ENCODE measurements at regions not wholly inside any gene's neighbourhood (a gene's known extent, or its start where the extent isn't known, plus 50 kb on each side); places are given as distances from the start of the nearest gene placed in this dataset.
A peak's percentile ranks its signal among the peaks of the same experiment; 100 is the strongest.

- no peak for DNase-seq
These were observed 229.2 kb upstream of the MAP3K1 start for GRCh38 chr5:56585999-56586691.

DNA sequence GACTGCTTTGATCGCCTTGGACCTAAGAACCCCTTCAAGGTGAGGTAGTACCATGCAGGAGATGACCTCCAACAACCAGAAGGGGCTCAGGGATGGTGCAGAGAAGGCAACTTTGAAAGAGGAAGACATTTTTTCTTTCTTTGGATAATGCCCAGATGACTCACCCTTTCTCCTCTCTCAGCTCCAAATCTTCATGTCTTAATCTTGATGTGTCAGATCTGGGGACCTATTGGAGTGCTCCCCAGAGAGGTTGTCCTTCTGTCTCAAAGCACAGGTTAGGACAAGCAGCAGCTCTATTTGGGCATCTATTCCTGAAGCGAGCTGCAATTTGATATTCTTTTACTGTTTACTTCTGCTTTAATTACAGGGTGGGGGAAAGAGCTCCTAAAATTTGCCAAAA lies 229.9 kb upstream of the MAP3K1 start:
- no peak for DNase-seq

GRCh38 chr5:56581426-56581825 lies 233.9 kb upstream of the MAP3K1 start:
- DNase-seq, result no peak

- no peak for DNase-seq
These were observed 234.5 kb upstream of the MAP3K1 start for GRCh38 chr5:56580864-56581263.

DNA sequence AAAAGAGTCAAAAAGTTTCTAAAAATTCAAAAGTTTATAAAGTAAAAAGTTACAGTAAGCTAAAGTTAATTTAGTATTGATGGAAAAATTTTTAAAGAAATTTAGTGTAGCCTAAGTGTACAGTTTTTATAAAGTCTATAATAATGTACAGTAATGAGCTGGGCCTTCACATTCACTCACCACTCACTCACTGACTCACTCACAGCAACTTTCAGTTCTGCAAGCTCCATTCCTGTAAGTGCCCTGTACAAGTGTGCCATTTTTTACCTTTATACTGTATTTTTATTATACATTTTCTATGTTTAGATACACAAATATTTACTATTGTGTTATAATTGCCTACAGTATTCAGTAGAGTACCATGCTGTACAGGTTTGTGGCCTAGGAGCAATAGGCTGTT lies 239.5 kb upstream of the MAP3K1 start:
- DNase-seq, result no peak

DNA sequence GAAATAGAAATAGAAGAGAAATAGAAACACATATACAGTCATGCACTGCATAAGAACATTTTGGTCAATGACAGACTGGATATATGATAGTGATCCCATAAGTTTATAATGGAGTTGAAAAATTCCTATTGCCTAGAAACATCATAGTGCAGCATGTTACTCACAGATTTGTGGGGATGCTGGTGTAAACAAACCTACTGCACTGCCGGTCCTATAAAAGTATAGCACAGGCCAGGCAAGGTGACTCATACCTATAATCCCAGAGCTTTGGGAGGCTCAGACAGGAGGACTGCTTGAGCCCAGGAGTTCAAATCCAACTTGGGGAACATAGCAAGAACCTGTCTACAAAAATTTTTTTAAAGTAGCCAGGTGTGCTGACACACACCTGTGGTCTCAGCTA lies 240.6 kb upstream of the MAP3K1 start:
- DNase-seq, result no peak

DNA sequence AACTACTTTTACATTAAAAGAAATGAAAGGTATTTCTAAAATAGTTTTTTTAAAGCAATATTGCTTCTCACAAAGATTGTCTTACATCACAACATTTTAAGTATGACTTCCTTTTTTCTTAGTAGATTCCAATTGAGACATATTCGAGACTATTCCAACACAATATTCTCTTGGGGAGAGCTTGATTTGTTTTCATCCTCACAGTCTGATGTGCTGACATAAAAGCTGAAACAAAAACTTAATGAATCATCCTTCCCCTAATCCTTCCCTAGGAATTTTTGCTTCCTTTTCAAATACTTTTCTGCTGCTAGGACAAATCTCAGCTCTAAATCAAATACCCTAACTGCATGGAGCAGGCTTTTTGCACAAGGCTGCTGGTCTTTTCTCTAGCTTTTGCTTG lies 245.8 kb upstream of the MAP3K1 start:
- no peak for DNase-seq

GRCh38 chr5:56569076-56569475 lies 246.3 kb upstream of the MAP3K1 start:
- DNase-seq, result no peak

DNA sequence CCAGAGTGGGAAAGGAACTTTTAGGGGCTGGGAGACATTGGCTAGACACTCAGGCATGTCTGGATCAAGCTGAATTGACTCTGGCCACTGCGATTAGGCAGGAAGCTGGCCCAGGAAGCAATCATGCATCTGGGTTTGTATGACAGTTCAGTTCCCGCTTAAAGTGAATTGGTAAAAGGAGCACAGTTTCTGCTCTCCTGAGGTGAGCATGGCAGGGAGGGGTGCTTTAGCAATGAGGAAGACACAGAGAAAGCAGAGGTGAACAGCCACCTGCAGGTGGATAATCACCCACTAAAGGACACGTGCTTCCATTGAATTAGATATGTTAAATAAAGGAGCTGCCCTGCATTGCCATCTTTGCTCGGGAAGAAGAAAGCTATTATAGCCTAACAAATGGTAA lies 248.1 kb upstream of the MAP3K1 start:
- no peak for DNase-seq

DNA sequence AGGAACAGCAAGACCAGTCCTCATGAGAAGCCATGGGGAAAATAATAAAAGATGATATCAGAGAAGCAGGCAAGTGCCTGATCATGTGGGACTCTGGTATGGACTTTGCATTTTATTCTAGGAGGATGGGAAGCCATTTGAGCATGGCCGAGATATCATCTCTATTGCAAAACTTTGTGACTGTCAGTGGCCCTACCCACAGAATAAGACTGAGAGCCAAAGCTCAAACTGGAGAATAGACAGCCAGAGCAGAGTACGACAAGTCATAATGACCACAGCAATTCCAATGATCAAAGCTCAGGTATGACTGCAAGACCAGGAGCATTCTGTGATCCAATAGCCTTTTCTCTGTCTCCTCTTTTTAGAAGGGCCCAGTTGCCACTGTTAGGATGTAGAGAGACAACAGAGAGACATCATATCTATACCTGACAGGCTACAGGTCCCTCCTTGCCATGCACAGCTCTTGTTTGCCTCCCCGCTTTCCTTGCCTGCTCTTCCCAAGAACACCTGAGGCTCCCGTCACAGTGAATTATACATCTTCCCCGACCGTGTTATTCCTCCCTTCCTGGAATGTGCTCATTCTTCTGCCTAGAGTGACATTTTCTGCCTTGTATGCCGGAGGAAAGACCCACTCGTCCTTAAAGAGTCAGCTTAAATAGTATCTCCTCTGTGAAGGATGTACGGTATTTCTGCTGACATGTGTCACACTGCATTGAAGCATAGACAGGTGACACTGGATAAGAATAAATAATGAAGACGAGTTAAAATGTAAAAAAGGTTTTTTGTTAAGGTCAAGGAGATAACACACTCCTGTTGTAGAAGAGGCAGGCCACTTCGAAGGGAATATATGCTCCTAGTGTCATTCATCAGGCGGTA lies 248.7 kb upstream of the MAP3K1 start:
- DNase-seq, result no peak

DNA sequence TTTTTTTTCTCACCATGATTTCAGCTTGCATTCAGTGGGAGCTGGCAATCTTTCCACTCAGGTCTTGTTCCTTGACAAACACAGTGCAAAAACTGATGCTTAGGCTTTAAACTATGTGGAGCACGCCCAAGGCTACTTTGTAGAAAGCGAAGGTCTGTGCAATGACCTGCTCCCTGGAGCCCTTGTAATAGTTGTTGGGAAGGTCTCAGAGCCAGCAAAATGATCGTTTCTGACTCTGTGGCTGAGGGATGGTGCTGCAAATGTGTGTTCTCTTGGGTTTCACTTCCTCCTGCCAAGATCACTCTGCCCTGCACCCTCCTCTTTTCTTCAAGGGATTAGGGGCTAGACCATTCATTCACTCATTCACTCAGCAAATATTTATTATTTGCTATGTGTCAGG lies 249.7 kb upstream of the MAP3K1 start:
- DNase-seq, result no peak

DNA sequence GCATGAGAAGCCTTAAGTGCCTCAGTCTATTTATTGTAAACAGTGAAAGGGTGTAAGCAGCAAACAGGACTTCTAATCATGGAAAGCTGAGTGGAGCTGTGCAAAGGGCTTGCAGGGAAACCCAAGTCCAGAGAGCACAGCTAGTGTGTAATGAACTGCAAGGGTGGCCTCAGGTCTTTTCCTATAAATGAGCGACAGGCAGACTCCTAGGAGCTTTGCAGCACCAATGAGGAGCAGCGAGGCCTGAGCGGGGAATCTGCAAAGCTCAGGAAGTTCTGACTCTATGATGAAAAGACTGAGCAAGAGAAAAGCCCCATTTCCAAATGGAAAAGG lies 250.1 kb upstream of the MAP3K1 start:
- no peak for DNase-seq

DNA sequence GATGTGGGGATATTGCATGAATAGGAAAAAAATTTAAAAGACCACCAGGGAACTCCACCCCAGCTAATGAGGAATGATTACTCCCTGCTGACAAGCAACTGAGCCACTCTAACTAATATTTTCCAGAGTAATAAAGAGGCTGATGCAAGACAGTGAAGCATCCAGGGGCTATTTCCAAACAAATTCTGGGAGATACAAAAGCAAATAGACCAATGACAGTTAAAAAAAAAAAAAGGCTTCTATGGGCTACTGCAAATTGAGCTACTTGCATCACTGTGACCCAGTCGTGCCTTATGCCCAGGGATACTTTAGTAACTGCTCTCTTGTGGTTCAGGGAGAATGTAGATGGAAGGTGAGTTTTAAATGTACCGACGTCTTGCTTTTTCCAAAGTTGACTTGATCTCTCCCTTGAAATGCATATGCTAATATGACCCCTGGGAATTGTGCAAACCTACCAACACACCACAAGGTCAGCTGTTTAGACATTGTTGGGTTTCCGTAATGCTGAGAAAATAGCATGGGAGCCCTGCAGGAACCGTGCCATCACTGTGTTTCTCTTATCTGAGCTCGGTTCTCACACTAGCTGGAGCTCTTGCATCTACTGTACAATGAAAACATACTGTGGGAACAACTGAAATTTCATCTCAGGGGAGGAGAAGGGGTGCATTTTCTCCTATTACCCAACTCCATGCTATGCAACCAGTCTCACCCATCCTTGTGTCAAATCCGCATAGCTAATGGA lies 250.6 kb upstream of the MAP3K1 start:
- no peak for DNase-seq

- no peak for DNase-seq
These were observed 253.9 kb upstream of the MAP3K1 start for GRCh38 chr5:56561455-56561854.

DNA sequence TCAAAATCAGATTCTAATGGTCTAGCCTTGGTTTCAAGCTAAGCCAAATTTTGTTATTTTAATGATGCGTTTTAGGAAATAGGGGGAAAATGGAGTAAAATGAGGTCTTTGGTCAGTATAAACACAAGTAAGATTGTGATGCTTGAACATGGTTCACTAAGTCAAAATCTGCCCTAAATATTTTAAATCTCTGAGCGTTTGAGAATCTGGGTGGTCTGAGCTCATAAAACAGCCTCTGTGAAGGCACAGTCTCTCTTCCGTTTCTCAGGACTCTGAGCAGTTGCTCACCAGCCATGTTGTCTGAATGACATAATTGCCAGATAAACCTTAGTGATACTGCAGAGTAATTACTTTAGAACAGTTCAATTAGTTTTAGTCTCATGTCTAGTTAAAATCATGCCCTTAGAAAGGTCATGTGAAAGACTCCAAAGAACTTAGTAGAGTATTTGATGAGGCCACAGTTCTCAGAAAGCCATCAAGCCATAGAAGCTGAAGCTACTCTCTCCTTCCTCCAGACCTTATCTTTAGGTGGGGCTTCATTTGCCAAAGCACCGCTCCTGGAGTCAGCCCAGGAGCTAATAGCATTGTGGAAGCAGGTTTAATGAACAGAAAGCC lies 257.1 kb upstream of the MAP3K1 start:
- no peak for DNase-seq

- DNase-seq, result no peak
These were observed 258.2 kb upstream of the MAP3K1 start for GRCh38 chr5:56557198-56557597.

DNA sequence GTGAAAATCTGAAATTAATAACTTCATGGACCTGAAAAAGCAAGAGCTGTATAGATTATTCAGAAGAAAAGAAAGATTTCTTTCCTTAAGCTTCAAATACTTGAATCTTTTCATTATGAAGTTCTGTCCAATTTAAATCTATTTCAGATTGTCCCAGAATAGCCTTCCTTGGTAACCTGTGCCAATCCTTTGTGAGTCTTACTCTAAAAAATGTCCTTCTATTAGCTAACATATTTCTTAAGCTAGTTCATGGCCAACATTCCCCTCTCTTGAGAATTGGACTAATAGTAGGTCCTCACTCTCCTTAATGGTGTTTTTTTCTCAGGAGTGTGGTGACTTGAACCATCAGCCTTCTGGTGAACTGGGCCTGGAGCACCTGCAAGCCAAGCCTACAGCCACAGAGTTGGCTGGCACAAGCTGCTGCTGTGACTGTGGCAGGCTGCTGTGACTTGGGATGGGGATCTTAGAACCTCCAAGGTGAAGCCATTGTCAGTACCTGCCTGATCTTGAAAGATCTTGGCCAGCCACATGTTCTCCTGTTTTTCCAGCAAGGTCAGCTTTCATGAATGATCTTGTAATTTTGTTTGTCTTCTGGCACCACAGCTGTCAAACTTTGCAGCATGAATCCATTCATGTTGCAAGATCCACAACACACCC lies 262.6 kb upstream of the MAP3K1 start:
- no peak for DNase-seq

- no peak for DNase-seq
These were observed 265.1 kb upstream of the MAP3K1 start for GRCh38 chr5:56550227-56550626.

GRCh38 chr5:56549096-56549886 lies 266.1 kb upstream of the MAP3K1 start:
- DNase-seq, result peak; percentile 7

GRCh38 chr5:56545016-56545415 lies 270.3 kb upstream of the MAP3K1 start:
- DNase-seq, result no peak

DNA sequence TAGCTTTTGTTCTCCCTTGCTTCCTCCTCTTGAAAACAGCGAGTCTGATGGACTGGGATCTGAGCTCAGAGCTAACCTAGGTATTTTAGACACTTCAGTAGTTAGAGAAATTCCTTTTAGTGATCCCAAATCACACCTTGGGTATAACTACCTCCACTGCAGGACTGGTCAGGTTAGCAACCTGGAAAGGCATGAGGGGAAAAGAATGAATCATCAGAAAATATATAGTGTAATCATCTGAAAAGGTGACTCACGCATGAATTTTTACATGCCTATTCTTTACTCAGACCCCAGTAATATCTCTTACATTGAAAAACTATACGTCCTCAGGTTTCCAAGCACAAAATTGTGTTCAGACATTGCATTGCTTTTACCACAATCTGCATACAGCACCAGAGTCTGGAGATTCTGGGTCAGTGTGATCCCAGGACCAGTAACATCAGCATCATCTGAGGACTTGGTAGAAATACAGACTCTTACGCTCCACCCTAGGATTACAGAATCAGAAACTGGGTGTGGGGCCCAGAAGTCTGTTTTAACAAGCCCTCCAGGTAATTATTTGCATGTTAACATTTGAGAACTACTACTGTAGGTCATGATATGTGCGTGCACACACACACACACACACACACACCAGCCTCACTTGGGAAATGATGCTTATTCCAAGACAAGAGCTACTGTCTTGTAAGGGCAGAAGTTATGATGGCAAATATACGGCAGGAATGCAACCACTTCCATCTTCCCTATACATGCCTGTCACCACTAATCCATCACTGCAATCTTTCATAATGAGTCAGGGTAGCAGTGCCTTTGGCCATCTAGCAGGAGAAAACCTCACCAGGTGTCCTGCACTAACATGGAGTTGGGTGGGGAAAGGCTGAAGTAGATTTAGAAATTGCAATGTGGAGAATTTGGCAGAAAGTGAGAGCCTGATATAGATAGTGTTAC lies 271.6 kb upstream of the MAP3K1 start:
- peak; percentile 24 for DNase-seq
